ENCODE measurements at regions not wholly inside any gene's neighbourhood (a gene's known extent, or its start where the extent isn't known, plus 50 kb on each side); places are given as distances from the start of the nearest gene placed in this dataset.

DNA sequence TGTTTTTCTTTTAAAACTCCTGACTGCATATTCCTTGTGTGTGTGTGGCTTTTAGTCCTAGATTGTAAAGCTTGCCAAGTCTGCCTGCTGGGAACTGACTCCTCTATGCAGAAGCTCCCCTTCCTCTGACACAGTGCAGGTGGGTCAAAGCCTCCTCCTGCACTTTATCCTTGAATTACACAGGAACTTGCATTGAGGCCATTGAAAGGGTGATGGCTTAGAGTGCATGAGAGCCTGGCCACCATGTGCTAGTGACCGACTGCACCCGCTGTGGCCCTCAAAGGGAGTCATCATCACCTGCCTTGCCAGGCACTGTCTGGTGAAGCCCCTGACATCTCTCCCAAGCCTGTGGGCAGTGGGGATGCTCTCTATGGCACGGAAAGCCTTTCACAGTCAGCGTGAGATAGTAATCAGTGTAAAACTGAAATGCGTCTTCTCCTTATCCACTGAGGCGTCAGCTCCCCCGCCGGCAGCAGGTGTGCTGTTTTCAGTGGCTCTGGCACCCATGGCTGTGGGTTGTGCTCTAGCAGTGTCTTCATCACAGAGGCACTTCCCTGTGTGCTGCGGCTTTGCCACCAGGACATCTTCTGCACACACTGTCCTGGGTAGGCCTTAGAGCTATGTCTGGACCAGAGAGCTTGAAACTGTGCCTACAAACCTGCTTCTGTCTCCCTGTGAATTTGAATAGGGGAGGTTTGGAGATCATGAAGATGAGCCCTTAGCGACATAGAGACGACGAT lies 87.9 kb downstream of the THBS2 start:
- Mint-ChIP-seq H3K27ac (no peak overlapping the region), H3K27me3 (ENCODE audit: low read depth in 3 of 3) (peaks cover 0 to 10% (median 1%) of the 10 kb centered on the region in 3 donors), H3K36me3 (no peaks in the 10 kb centered on the region), H3K4me3 (no peak overlapping the region), H3K4me1 (no peaks in the 10 kb centered on the region), H3K9me3 (no peaks in the 10 kb centered on the region)
- no peak for DNase-seq

DNA sequence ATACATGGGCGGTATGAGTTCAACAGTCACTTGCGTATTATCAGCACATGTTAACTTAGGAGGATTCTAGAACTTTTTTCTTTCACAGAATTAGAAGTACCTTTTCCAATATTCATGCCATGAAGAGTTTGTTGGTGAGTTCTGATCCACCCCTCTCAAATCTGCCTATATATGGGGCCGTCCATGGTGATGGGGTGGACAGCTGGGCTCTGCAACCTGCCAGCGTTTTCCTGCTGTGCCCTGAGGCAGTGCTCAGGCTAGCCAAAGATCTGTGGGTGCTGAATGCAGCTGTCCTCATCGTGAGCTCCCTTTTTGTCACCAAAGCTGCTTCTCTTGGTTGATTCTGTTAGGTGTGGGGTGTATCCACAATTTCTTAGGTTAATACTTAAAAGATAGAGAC lies 88.7 kb downstream of the THBS2 start:
- DNase-seq: no peak
- H3K27ac Mint-ChIP-seq: no peak overlapping the region
- H3K9me3 Mint-ChIP-seq: no peaks in the 10 kb centered on the region
- H3K4me1 Mint-ChIP-seq: no peaks in the 10 kb centered on the region
- peaks cover 0 to 8% (median 1%) of the 10 kb centered on the region in 3 donors for H3K27me3 Mint-ChIP-seq (ENCODE audit: low read depth in 3 of 3)
- H3K36me3 Mint-ChIP-seq: no peaks in the 10 kb centered on the region
- no peak overlapping the region for H3K4me3 Mint-ChIP-seq

DNA sequence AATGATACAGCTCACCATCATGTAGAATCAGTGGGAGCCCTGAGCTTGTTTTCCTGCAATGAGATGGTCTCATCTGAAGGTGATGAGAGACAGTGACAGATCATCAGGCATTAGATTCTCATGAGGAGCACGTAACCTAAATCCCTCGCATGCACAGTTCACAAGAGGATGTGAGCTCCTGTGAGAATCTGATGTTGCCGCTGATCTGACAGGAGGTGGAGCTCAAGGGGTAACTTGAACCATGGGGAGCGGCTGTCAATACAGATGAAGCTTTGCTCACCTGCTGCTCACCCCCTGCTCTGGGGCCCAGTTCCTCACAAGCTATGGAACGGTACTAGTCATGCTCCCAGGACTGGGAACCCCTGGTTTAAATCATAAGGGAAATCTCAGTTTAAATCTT lies 89.2 kb downstream of the THBS2 start:
- no peaks in the 10 kb centered on the region for H3K36me3 Mint-ChIP-seq
- peaks cover 0 to 7% (median 1%) of the 10 kb centered on the region in 3 donors for H3K27me3 Mint-ChIP-seq (ENCODE audit: low read depth in 3 of 3)
- no peak for DNase-seq
- H3K4me3 Mint-ChIP-seq: no peak overlapping the region
- no peaks in the 10 kb centered on the region for H3K9me3 Mint-ChIP-seq
- H3K4me1 Mint-ChIP-seq: no peaks in the 10 kb centered on the region
- no peak overlapping the region for H3K27ac Mint-ChIP-seq

DNA sequence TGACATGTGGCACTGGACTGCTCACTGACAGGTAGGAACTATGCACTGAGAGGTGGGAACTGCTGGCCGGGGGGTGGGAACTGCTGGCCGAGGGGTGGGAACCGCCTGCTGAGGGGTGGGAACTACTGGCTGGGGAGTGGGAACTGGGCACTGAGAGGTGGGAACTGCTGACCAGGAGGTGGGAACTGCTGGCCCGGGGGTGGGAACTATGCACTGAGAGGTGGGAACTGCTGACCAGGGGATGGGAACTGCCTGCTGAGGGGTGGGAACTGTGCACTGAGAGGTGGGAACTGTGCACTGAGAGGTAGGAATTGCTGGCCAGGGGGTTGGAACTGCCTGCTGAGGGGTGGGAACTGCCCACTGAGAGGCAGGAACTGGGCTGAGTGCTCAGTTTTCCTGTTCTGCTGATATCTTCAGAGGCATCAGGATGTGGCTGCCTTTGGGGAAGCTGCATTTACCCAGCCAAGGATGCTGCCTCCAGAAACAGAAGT lies 90.2 kb downstream of the THBS2 start:
- Mint-ChIP-seq H3K4me1 (no peaks in the 10 kb centered on the region), H3K27me3 (ENCODE audit: low read depth in 3 of 3) (peaks cover 0 to 1% (median 0%) of the 10 kb centered on the region in 3 donors), H3K4me3 (no peak overlapping the region), H3K9me3 (no peaks in the 10 kb centered on the region), H3K36me3 (no peaks in the 10 kb centered on the region), H3K27ac (no peak overlapping the region)
- DNase-seq: no peak

DNA sequence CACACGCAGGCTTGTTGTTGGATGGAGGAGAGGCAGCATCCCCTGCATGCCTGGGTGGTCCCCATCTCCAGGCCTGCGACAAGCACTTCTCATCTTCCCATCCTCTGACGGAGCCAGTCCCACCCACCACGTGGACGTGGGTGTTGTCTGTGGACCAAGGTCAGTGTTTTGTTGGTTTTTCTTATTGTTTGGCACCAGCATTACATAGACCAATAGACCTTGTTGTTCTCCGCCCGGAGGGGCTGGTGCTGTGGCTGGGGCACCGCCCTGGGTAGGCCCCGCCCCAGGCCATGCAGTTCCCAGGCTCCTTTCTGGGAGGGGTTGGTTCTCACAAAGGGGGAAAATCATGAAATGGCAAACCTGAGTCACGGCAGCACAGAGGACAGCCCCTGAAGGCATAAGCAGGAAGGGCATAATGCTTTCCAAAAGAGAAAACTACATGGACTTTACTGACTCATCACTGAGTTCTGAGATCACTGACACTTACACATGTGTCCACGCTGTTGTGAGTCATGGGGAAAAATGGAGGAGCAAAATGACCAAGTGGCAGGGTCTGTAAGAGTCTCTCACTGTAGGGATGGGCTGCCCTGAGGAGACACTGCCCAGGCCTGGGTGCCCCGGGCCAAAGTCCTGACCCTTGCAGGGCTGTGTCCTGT lies 90.8 kb downstream of the THBS2 start:
- Mint-ChIP-seq H3K9me3 (no peaks in the 10 kb centered on the region), H3K4me1 (no peaks in the 10 kb centered on the region), H3K4me3 (no peak overlapping the region), H3K27me3 (ENCODE audit: low read depth in 3 of 3) (peaks cover 0 to 1% (median 0%) of the 10 kb centered on the region in 3 donors), H3K27ac (no peak overlapping the region), H3K36me3 (no peaks in the 10 kb centered on the region)
- no peak for DNase-seq

DNA sequence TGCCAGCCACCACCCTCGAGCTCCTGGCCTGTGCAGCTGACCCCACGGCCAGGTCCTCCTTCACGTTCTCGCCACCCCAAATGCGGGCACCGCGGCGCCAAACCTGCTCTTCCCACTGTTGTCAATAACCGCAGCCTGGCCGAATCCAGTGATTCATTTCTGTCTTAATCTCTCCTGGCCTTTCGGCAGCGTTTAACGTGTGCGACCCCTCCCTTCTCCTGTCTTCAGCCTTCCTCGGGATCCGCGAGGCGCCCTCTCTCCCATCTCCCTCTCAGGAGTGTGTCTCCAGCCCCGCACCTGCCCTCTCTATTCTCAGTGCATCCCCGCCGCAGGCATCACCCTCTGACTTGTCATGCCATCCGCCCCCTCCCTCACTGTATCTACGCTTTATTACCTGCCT lies 91.4 kb downstream of the THBS2 start:
- no peak overlapping the region for H3K4me3 Mint-ChIP-seq
- no peaks in the 10 kb centered on the region for H3K4me1 Mint-ChIP-seq
- no peak for DNase-seq
- H3K9me3 Mint-ChIP-seq: no peaks in the 10 kb centered on the region
- H3K36me3 Mint-ChIP-seq: no peaks in the 10 kb centered on the region
- no peak overlapping the region for H3K27ac Mint-ChIP-seq
- peaks cover 0 to 1% (median 0%) of the 10 kb centered on the region in 3 donors for H3K27me3 Mint-ChIP-seq (ENCODE audit: low read depth in 3 of 3)

DNA sequence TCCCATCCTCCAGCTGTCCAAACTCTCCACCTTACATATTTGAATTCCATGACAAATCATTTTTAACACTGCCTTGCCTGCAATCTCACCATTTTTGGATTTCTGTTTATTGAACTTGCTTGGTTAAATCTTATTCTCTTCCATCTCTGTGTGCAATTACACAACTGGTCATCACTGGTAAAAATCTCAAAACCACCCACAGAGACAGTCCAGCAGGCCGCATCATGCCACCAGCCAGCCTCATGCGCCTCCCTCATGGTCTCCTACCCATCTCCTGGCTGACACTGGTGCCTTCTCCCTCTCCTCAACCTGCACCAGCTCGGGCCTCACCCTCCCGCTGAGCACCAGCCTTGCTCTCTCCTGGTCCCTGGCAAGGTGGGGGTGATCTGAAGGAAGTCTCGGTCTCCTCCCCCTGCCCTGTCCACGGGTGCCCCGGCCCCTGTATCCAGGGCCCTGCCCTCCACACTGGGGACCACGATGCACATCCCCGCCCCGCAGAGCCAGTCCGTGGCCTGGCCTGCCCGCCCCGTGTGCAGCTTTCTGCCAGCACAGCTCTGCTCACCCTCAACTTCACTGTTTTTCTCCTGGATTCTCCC lies 92.0 kb downstream of the THBS2 start:
- DNase-seq: no peak
- H3K4me1 Mint-ChIP-seq: no peaks in the 10 kb centered on the region
- H3K4me3 Mint-ChIP-seq: no peak overlapping the region
- no peaks in the 10 kb centered on the region for H3K9me3 Mint-ChIP-seq
- no peaks in the 10 kb centered on the region for H3K36me3 Mint-ChIP-seq
- peaks cover 0 to 1% (median 0%) of the 10 kb centered on the region in 3 donors for H3K27me3 Mint-ChIP-seq (ENCODE audit: low read depth in 3 of 3)
- no peak overlapping the region for H3K27ac Mint-ChIP-seq

DNA sequence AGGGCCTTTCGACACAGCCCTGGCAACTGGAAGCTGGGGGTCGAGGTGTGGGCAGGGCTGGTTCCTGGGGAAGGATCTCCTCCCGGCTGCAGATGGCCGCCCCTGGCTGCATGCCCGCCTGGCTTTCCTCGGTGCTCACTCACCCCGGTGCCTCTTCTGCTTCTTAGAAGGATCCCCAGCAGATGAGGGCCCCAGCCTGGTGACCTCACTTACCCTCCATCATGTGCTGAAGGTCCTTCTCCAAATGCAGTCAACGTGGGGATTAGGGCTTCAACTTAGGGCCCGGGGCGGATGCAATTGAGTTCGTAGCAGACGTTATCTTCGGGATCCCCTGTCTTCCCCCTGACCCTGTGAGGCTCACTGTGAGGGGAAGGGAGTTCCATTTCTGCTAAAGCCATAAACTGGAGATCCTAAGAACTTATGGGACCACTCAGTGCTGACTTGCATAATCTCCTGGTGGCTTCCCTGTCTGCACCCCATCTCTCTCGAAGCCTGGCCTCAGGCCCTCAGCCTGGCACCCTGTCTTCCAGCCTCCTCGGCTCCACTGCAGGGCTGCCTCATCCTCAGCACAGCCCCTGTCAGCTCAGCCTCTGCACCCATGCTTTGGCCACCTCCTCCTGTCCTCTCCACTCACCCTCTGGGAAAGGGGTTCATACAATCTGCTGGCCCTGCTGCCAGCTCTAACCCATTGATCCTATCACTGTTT lies 92.6 kb downstream of the THBS2 start:
- Mint-ChIP-seq H3K36me3 (no peaks in the 10 kb centered on the region), H3K27ac (no peak overlapping the region), H3K4me3 (no peak overlapping the region), H3K4me1 (no peaks in the 10 kb centered on the region), H3K9me3 (no peaks in the 10 kb centered on the region), H3K27me3 (ENCODE audit: low read depth in 3 of 3) (peaks cover 0 to 3% (median under 1%) of the 10 kb centered on the region in 3 donors)
- DNase-seq: no peak

DNA sequence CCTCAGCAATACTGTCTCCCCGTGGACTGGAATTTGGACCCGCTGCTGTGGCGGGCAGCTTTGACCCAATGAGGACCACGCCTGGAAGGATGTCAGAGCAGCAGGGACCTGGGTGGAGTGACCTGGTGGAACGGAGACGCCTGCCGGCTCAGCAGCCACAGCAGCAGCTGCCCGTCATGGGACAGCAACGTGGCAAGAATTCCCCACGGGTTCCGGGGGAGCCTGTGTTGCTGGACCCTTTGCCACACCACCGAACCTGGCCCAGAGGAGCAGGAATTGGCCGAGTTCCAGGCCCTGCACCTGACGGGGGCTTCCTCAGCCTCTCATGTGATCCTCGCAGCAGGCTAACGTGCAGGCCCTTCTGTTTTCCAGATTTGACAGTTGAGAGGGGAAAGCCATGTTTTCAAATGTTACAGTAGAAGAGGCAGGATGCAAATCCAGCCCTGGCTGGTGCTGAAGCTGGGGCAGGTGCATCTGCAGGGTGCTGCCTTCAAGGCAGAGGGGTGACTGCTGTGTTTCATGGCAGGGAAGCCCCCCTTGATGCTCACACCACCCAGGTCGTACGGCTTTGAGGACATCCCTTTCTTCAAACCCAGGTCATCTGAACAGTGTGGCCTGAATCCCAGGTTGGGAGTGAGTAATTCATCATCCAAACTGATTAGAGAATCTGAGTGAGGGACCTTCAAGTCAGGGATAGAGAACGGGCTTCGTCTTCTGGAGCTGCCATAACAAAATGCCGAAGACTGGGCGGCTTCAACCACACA lies 93.4 kb downstream of the THBS2 start:
- no peaks in the 10 kb centered on the region for H3K36me3 Mint-ChIP-seq
- H3K27ac Mint-ChIP-seq: no peak overlapping the region
- no peaks in the 10 kb centered on the region for H3K4me1 Mint-ChIP-seq
- no peak for DNase-seq
- no peaks in the 10 kb centered on the region for H3K9me3 Mint-ChIP-seq
- H3K4me3 Mint-ChIP-seq: no peak overlapping the region
- peaks cover 0 to 4% (median 0%) of the 10 kb centered on the region in 3 donors for H3K27me3 Mint-ChIP-seq (ENCODE audit: low read depth in 3 of 3)

DNA sequence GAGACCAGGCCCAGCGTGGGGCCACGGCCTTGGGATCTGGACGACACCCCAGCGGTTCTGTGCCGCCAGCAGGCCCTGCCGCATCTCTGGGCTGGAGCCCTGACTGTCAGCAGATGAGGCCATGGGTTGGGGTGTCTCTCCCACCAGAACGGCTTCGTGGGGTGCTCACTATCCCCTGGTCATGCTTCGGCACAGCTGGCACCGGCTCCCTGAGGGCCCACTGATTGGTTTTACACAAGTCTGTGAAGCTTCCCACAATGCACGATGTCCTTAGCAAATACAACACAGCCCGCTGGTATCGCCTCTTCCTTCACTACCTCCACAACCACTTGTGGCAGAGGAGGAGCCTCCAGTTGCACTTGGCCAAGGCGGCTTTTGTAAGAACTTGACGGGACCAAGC lies 94.3 kb downstream of the THBS2 start:
- Mint-ChIP-seq H3K4me3 (no peak overlapping the region), H3K9me3 (no peaks in the 10 kb centered on the region), H3K27ac (no peak overlapping the region), H3K27me3 (ENCODE audit: low read depth in 3 of 3) (peaks cover 0 to 4% (median 0%) of the 10 kb centered on the region in 3 donors), H3K4me1 (no peaks in the 10 kb centered on the region), H3K36me3 (no peaks in the 10 kb centered on the region)
- no peak for DNase-seq

DNA sequence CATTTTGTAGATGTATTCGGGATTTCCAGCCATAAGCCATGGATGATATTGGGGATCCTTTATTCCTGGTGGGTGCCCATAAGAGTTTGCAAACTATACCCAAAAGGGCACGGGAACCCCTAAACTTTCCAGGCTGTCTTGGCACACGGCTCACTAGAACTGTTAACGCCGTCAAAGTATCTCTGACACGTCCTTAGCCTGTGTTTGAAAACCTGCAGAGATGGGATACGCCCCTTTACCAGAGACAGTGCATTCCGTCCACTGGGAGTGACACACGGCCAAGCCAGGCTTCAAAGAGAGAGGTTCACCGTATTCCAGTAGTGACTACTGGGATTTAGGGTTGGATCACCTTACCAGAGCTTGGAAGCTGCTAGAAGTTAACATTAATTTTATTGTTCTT lies 95.0 kb downstream of the THBS2 start:
- Mint-ChIP-seq H3K36me3 (no peaks in the 10 kb centered on the region), H3K27ac (no peak overlapping the region), H3K27me3 (ENCODE audit: low read depth in 3 of 3) (peaks cover 0 to 4% (median 0%) of the 10 kb centered on the region in 3 donors), H3K4me1 (no peaks in the 10 kb centered on the region), H3K4me3 (no peak overlapping the region), H3K9me3 (no peaks in the 10 kb centered on the region)
- no peak for DNase-seq

DNA sequence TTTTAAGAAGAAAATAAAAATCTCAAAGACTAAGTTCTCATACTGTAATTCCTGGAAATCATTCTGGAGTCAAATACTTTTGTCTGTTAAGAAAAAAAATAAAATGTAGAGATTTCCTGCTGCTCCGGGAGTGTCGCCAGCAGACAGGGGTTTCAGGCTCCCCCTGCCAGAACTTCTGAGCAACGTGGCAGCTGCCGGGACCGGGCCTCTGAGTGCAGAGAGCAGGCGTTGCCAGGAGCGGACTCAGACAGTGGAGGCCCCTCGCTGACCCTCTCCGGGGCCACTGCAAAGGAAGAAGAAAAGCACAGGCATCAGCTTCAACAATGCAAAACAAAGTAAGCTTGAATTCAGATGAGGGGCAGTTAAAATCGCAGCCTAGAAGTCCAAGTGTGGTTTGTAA lies 95.5 kb downstream of the THBS2 start:
- H3K27me3 Mint-ChIP-seq (ENCODE audit: low read depth in 3 of 3): peaks cover 0 to 4% (median 0%) of the 10 kb centered on the region in 3 donors
- H3K36me3 Mint-ChIP-seq: no peaks in the 10 kb centered on the region
- DNase-seq: no peak
- H3K27ac Mint-ChIP-seq: no peak overlapping the region
- no peak overlapping the region for H3K4me3 Mint-ChIP-seq
- H3K9me3 Mint-ChIP-seq: no peaks in the 10 kb centered on the region
- no peaks in the 10 kb centered on the region for H3K4me1 Mint-ChIP-seq
